Activated CD4-positive, alpha-beta T cell treated with anti-CD3 and anti-CD28 coated beads, Interleukin-2, amount 10 ng/mL, durations not matched to agents 7 days and 5 days (primary cell): ENCODE measurements at regions not wholly inside any gene's neighbourhood (a gene's known extent, or its start where the extent isn't known, plus 50 kb on each side); places are given as distances from the start of the nearest gene placed in this dataset.

Source experiments
- CTCF ChIA-PET: fragments of 350-600 bp; sonication (Branson Sonifier 250); formaldehyde crosslinking; loops from one replicate; lab custom pipeline; 2021; ENCODE audit warnings: antibody characterized with exemption; lab: Charles Lee
- POLR2A ChIA-PET: fragments of 350-600 bp; sonication (Branson Sonifier 250); formaldehyde crosslinking; loops from one replicate; lab custom pipeline; 2021; ENCODE audit warnings: antibody characterized with exemption; lab: Charles Lee
- DNase-seq: peaks from one replicate; pipeline ENCODE4 v3.0.0-alpha.2; 2020
- H3K27ac Mint-ChIP-seq: one replicate; pipeline ENCODE4 v1.8.0; 2021; ENCODE audit warnings: mild to moderate bottlenecking, moderate library complexity, mixed read lengths
- H3K27me3 Mint-ChIP-seq: one replicate; pipeline ENCODE4 v1.8.0; 2021; ENCODE audit warnings: mixed read lengths
- H3K36me3 Mint-ChIP-seq: one replicate; pipeline ENCODE4 v1.8.0; 2021; ENCODE audit warnings: low read depth, mixed read lengths
- H3K4me1 Mint-ChIP-seq: one replicate; pipeline ENCODE4 v1.8.0; 2021; ENCODE audit warnings: mixed read lengths
- H3K4me3 Mint-ChIP-seq: one replicate; pipeline ENCODE4 v1.8.0; 2021; ENCODE audit warnings: mild to moderate bottlenecking, moderate library complexity, mixed read lengths
- H3K9me3 Mint-ChIP-seq: one replicate; pipeline ENCODE4 v1.8.0; 2021; ENCODE audit warnings: mixed read lengths

- POLR2A ChIA-PET, result no interaction called here
- no peak for DNase-seq
- Mint-ChIP-seq H3K4me3 (no peak overlapping the region), H3K27ac (no peak overlapping the region), H3K9me3 (no peaks in the 10 kb centered on the region), H3K27me3 (no peaks in the 10 kb centered on the region), H3K36me3 (no peaks in the 10 kb centered on the region), H3K4me1 (no peaks in the 10 kb centered on the region)
- CTCF ChIA-PET, result no interaction called here
Measured at GRCh38 chr3:190790185-190790584, 72.3 kb downstream of the GMNC start.

DNA sequence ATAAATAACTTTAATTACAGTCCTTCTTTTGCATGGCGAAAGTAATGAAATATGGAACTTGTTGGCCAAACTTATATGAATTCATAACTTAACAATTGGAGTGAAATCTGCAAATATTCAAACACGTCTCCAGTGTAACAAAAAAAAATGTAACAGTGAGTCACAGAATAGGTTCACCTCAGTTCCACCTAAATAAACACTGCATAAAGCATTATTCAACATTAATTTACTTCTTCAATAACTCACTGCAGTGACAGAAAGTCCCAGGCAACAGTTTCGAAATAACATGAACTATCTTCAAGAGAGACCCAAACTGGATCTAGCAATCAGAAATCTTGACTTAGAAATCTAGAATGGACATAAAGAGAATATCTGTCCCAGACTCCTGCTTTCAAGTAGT lies 75.6 kb downstream of the GMNC start:
- Mint-ChIP-seq H3K4me1 (no peaks in the 10 kb centered on the region), H3K4me3 (no peak overlapping the region), H3K27me3 (no peaks in the 10 kb centered on the region), H3K36me3 (no peaks in the 10 kb centered on the region), H3K9me3 (no peaks in the 10 kb centered on the region), H3K27ac (no peak overlapping the region)
- ChIA-PET CTCF (no interaction called here), POLR2A (no interaction called here)
- DNase-seq, result no peak

GRCh38 chr3:190785047-190785446 lies 77.4 kb downstream of the GMNC start:
- no peaks in the 10 kb centered on the region for H3K4me1 Mint-ChIP-seq
- no peak for DNase-seq
- H3K36me3 Mint-ChIP-seq, result no peaks in the 10 kb centered on the region
- no peak overlapping the region for H3K27ac Mint-ChIP-seq
- ChIA-PET POLR2A (no interaction called here), CTCF (no interaction called here)
- H3K27me3 Mint-ChIP-seq, result no peaks in the 10 kb centered on the region
- H3K4me3 Mint-ChIP-seq, result no peak overlapping the region
- H3K9me3 Mint-ChIP-seq, result no peaks in the 10 kb centered on the region

DNA sequence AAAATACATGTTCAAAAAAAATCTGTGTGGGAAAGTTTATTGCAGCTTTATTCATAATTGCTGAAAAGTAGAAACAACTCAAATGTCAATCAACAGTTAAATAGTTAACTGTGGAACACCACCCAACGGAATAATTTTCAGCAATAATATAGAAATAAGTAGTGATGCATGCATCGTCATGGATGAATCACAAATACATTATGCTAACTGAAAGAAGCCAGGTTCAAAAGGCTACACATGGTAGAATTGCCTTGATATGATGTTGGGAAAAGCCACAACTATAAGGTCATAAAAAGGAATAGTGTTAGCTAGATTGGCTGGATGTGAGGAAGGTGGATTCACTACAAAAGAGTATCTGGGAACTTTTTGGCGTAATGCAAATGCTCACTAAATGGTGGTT lies 82.0 kb downstream of the GMNC start:
- no peak for DNase-seq
- ChIA-PET CTCF (no interaction called here), POLR2A (no interaction called here)
- H3K4me3 Mint-ChIP-seq, result no peak overlapping the region
- H3K9me3 Mint-ChIP-seq, result no peaks in the 10 kb centered on the region
- no peaks in the 10 kb centered on the region for H3K27me3 Mint-ChIP-seq
- H3K4me1 Mint-ChIP-seq, result no peaks in the 10 kb centered on the region
- no peaks in the 10 kb centered on the region for H3K36me3 Mint-ChIP-seq
- no peak overlapping the region for H3K27ac Mint-ChIP-seq

DNA sequence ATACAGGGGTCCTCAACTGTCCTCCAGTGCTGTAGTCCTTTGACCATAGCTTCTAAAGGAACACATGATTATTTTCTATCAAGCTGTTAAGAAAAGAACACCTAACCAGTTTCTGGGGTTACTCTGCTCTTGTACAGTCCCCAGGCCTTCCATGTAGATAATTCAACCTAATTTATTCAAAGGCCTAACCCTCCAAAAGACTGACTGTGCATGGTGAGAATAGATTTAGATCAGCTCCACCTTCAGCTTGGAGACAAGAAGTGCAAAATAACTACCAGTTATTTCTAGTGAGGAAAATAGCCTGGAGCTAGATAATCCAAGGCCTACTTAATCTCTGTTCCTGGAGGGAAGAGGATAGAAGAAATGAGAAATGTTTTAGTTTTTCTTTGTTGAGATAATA lies 87.9 kb downstream of the GMNC start:
- peaks cover 2% of the 10 kb centered on the region for H3K9me3 Mint-ChIP-seq
- H3K27me3 Mint-ChIP-seq, result no peaks in the 10 kb centered on the region
- no peaks in the 10 kb centered on the region for H3K36me3 Mint-ChIP-seq
- POLR2A ChIA-PET, result no interaction called here
- H3K4me1 Mint-ChIP-seq, result no peaks in the 10 kb centered on the region
- CTCF ChIA-PET, result no interaction called here
- H3K4me3 Mint-ChIP-seq, result no peak overlapping the region
- no peak overlapping the region for H3K27ac Mint-ChIP-seq
- DNase-seq, result no peak

GRCh38 chr3:190773948-190774347 lies 88.5 kb downstream of the GMNC start:
- CTCF ChIA-PET, result no interaction called here
- H3K4me1 Mint-ChIP-seq, result no peaks in the 10 kb centered on the region
- H3K36me3 Mint-ChIP-seq, result no peaks in the 10 kb centered on the region
- no peak for DNase-seq
- H3K27me3 Mint-ChIP-seq, result no peaks in the 10 kb centered on the region
- no peak overlapping the region for H3K4me3 Mint-ChIP-seq
- H3K27ac Mint-ChIP-seq, result no peak overlapping the region
- H3K9me3 Mint-ChIP-seq, result peaks cover 2% of the 10 kb centered on the region
- POLR2A ChIA-PET, result no interaction called here

DNA sequence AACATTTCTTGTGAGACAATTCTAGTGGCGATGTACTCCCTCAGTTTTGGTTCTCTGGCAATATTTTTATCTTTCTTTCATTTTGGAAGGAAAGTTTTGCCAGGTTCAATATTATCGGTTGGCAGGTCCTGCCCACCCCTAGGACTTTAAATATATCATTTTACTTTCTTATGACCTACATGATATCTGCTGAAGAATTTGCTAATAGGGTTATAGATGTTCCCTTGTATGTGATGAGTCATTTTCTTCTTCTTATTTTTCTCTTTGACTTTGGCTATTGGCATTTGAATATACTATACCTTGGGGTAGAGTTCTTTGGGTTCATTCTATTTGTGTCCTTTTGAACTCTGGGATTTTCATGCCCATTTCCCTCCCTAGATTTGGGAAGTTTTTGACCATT lies 89.7 kb downstream of the GMNC start:
- H3K27me3 Mint-ChIP-seq, result no peaks in the 10 kb centered on the region
- ChIA-PET CTCF (no interaction called here), POLR2A (no interaction called here)
- no peak for DNase-seq
- no peaks in the 10 kb centered on the region for H3K36me3 Mint-ChIP-seq
- H3K9me3 Mint-ChIP-seq, result peaks cover 2% of the 10 kb centered on the region
- no peaks in the 10 kb centered on the region for H3K4me1 Mint-ChIP-seq
- no peak overlapping the region for H3K27ac Mint-ChIP-seq
- no peak overlapping the region for H3K4me3 Mint-ChIP-seq

DNA sequence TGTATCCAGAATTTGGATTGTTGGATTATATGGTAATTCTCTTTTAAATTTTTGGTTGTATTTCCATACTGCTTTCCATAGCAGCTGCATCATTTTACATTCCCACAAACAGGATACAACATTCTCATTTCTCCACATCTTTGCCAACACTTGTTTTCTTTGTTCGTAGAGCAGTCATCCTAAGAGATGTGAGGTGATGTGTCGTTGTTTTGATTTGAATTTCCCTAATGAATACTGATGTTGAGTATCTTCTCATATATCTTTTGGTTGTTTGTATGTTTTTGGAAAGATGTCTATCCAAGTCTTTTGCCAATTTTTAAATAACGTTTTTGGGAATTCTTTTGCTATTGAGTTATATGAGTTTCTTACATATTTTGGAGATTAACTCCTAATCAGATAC lies 93.6 kb downstream of the GMNC start:
- Mint-ChIP-seq H3K4me1 (no peaks in the 10 kb centered on the region), H3K9me3 (peaks cover 2% of the 10 kb centered on the region), H3K4me3 (no peak overlapping the region), H3K36me3 (no peaks in the 10 kb centered on the region), H3K27me3 (peaks cover 1% of the 10 kb centered on the region), H3K27ac (no peak overlapping the region)
- DNase-seq, result no peak
- POLR2A ChIA-PET, result no interaction called here
- CTCF ChIA-PET, result no interaction called here

DNA sequence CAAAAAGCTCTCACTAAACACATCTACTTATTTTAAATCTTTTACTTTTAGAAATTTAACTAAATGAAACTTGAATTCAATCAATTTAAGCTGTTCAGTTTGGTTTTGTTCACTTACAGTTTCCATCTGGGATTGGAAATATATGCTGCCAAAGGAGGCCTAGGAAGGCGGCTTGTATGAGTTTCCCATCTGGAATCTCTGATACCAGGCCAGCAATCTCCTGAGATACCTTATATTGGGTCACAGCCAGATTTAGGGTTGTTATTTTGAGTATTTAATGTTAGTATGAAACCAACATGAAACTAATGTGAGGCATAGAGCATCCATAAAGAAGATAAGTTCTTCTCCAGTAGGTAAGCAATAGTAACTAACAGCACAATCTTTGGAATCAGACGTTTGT lies 94.6 kb downstream of the GMNC start:
- ChIA-PET CTCF (no interaction called here), POLR2A (no interaction called here)
- DNase-seq, result no peak
- peaks cover 1% of the 10 kb centered on the region for H3K27me3 Mint-ChIP-seq
- H3K27ac Mint-ChIP-seq, result no peak overlapping the region
- no peaks in the 10 kb centered on the region for H3K36me3 Mint-ChIP-seq
- no peak overlapping the region for H3K4me3 Mint-ChIP-seq
- peaks cover 2% of the 10 kb centered on the region for H3K9me3 Mint-ChIP-seq
- H3K4me1 Mint-ChIP-seq, result no peaks in the 10 kb centered on the region

DNA sequence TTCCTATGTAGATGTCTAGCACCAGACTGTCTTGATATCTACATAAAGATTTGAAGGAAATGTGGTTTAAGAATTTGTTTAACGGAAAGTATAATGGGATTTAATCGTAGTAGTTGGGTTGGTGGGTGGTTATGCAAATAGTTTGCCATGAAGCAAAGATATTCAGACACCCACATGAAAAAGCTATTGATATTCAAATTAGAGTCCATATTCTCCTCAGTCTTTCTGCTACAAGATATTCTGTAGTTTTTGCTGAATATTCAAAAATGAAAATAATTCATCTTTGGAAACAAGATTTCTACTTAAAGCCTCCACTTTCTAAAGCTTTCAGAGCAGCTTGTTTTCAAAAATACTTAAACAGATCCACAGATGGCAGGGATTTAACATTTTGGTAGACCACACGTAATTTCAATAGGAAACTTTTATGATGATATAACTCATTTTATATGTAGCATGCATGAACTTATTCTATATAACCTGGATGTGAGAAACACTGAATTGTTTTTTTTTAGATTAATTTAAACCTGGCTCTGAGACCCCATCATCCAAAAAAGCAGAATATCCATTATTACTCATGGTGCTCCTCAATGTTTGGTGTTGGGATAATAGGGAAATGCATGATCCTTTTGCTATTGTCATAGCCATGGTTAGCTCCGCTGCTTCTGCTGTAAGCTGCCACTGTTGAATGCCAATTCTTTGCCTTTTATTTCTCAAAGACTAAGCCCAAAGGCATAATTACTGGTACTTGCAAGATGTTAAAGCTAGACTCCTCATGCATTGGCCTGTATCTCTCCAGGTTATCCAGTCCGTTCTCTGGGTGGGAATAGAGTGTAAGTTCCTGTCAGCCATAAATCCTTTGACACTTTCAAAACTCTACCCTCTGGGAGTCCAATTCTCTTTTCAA lies 98.0 kb downstream of the GMNC start:
- no peaks in the 10 kb centered on the region for H3K36me3 Mint-ChIP-seq
- DNase-seq, result no peak
- no peaks in the 10 kb centered on the region for H3K4me1 Mint-ChIP-seq
- no peak overlapping the region for H3K27ac Mint-ChIP-seq
- H3K27me3 Mint-ChIP-seq, result peaks cover 1% of the 10 kb centered on the region
- POLR2A ChIA-PET, result no interaction called here
- H3K4me3 Mint-ChIP-seq, result no peak overlapping the region
- no peaks in the 10 kb centered on the region for H3K9me3 Mint-ChIP-seq
- CTCF ChIA-PET, result no interaction called here

DNA sequence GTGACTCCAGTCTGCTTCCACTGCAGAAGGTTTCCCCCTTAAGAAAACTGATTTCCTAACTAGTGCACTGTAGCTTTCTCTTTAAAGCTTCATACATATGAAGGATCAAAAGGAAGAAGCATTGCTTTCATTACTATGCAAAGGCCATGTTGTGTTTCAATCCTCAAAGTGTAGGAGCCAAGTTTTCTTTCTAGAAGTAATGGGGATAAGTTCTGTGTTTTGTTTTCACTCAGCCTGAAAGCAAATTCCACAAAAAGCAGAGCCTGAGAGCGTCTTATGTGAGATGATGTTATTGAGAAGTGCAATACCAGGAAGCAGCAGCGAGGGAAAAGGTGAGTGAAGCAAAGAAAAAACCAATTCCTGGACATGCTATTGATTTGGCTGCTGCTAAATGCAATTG lies 99.7 kb downstream of the GMNC start:
- H3K9me3 Mint-ChIP-seq, result no peaks in the 10 kb centered on the region

GRCh38 chr3:190747571-190747970 lies 114.9 kb downstream of the GMNC start:
- Mint-ChIP-seq H3K4me3 (no peak overlapping the region), H3K27ac (no peak overlapping the region), H3K4me1 (no peaks in the 10 kb centered on the region), H3K36me3 (no peaks in the 10 kb centered on the region), H3K9me3 (no peaks in the 10 kb centered on the region), H3K27me3 (no peaks in the 10 kb centered on the region)
- ChIA-PET CTCF (no interaction called here), POLR2A (no interaction called here)
- DNase-seq, result no peak

More for the DNA sequence above, 99.7 kb downstream of the GMNC start:
- POLR2A ChIA-PET, result no interaction called here
- Mint-ChIP-seq H3K4me1 (no peaks in the 10 kb centered on the region), H3K4me3 (no peak overlapping the region), H3K27me3 (peaks cover 1% of the 10 kb centered on the region), H3K36me3 (no peaks in the 10 kb centered on the region), H3K27ac (no peak overlapping the region)
- CTCF ChIA-PET, result no interaction called here
- no peak for DNase-seq

- no peak overlapping the region for H3K27ac Mint-ChIP-seq
- H3K36me3 Mint-ChIP-seq, result no peaks in the 10 kb centered on the region
- CTCF ChIA-PET, result no interaction called here
- no peak for DNase-seq
- H3K4me1 Mint-ChIP-seq, result no peaks in the 10 kb centered on the region
- POLR2A ChIA-PET, result no interaction called here
- no peaks in the 10 kb centered on the region for H3K27me3 Mint-ChIP-seq
- H3K9me3 Mint-ChIP-seq, result no peaks in the 10 kb centered on the region
- H3K4me3 Mint-ChIP-seq, result no peak overlapping the region
Measured at GRCh38 chr3:190746986-190747385, 115.5 kb downstream of the GMNC start.

- ChIA-PET POLR2A (no interaction called here), CTCF (no interaction called here)
- DNase-seq, result no peak
Measured at GRCh38 chr3:190746531-190746930, 116.0 kb downstream of the GMNC start.

More at GRCh38 chr3:190746531-190746930, 116.0 kb downstream of the GMNC start:
- Mint-ChIP-seq H3K27ac (no peak overlapping the region), H3K4me1 (no peaks in the 10 kb centered on the region), H3K36me3 (no peaks in the 10 kb centered on the region), H3K27me3 (no peaks in the 10 kb centered on the region), H3K4me3 (no peak overlapping the region), H3K9me3 (no peaks in the 10 kb centered on the region)
